T-cell (primary cell): ENCODE measurements at regions not wholly inside any gene's neighbourhood (a gene's known extent, or its start where the extent isn't known, plus 50 kb on each side); places are given as distances from the start of the nearest gene placed in this dataset.

ENCODE experiments used
- ATAC-seq, 4 experiments: fragments of 200-7000 bp in 3 of 4; fragments of 150-1000 bp in 1 of 4; cut with Tn5 transposase; replicated peaks in 1 of 4; 1 replicate in 3 of 4; 2 replicates in 1 of 4; pipeline ENCODE4 v1.10.0; 2021; ENCODE audit warnings: moderate library complexity in 3 of 4, mild to moderate bottlenecking in 2 of 4, moderate number of reproducible peaks in 1 of 4
- CTCF ChIA-PET, 2 donors: fragments of 300-600 bp; sonication (Branson Sonifier 250); formaldehyde crosslinking; loops; one replicate each; lab custom pipeline; 2022; ENCODE audit warnings: antibody characterized with exemption in 2 of 2; lab: Charles Lee
- POLR2A ChIA-PET, 2 donors: fragments of 300-600 bp; sonication (Branson Sonifier 250); formaldehyde crosslinking; loops; one replicate each; lab custom pipeline; 2022; ENCODE audit warnings: antibody characterized with exemption in 2 of 2; lab: Charles Lee
- DNase-seq, 35 experiments: peaks; one replicate each; pipeline versions ENCODE4 v3.0.0 to v3.0.0-alpha.2; 2013 to 2023
- H3K27ac ChIP-seq: one replicate; pipeline ENCODE4 v1.5.1; 2013; ENCODE audit warnings: low read length
- H3K27me3 ChIP-seq, 2 experiments: replicated peaks in 1 of 2; 1 replicate in 1 of 2; 2 replicates in 1 of 2; pipeline versions ENCODE4 v1.6.1 to v1.7.0; 2013; ENCODE audit warnings: low read length in 1 of 2, mixed read lengths in 1 of 2; ENCODE audit not compliant: control insufficient read depth in 2 of 2, insufficient read depth in 2 of 2; ENCODE audit errors: extremely low read depth in 1 of 2
- H3K36me3 ChIP-seq, 2 donors: 1 replicate in 1 of 2; 2 replicates in 1 of 2; pipeline versions ENCODE4 v1.6.1 to v1.7.0; 2013; ENCODE audit warnings: low read length in 1 of 2; ENCODE audit not compliant: control insufficient read depth in 2 of 2, insufficient read depth in 1 of 2; ENCODE audit errors: extremely low read depth in 1 of 2
- H3K4me1 ChIP-seq, 2 experiments: 1 replicate in 1 of 2; 2 replicates in 1 of 2; pipeline versions ENCODE4 v1.6.1 to v1.7.0; 2013; ENCODE audit warnings: low read length in 2 of 2, mixed read lengths in 1 of 2; ENCODE audit not compliant: insufficient read depth in 2 of 2, control insufficient read depth in 1 of 2; ENCODE audit errors: extremely low read depth in 1 of 2
- H3K4me3 ChIP-seq, 2 donors: 1 replicate in 1 of 2; 2 replicates in 1 of 2; pipeline versions ENCODE4 v1.5.1 to v1.7.0; 2013; ENCODE audit warnings: mild to moderate bottlenecking in 2 of 2, low read length in 1 of 2, moderate library complexity in 1 of 2; ENCODE audit not compliant: control insufficient read depth in 1 of 2; ENCODE audit errors: extremely low read depth in 1 of 2
- H3K9me3 ChIP-seq: 2 replicates; pipeline ENCODE4 v1.7.0; 2013
- H3K27ac Mint-ChIP-seq, 2 donors: one replicate each; pipeline ENCODE4 v1.8.0; 2020 to 2021; ENCODE audit warnings: mild to moderate bottlenecking in 2 of 2, mixed read lengths in 2 of 2
- H3K27me3 Mint-ChIP-seq, 2 donors: one replicate each; pipeline ENCODE4 v1.8.0; 2021 to 2022; ENCODE audit warnings: mixed read lengths in 2 of 2
- H3K36me3 Mint-ChIP-seq: one replicate; pipeline ENCODE4 v1.8.0; 2021; ENCODE audit warnings: mixed read lengths
- H3K4me1 Mint-ChIP-seq, 3 donors: one replicate each; pipeline ENCODE4 v1.8.0; 2020 to 2022; ENCODE audit warnings: mixed read lengths in 3 of 3, mild to moderate bottlenecking in 1 of 3
- H3K4me3 Mint-ChIP-seq, 3 donors: one replicate each; pipeline ENCODE4 v1.8.0; 2020 to 2022; ENCODE audit warnings: mild to moderate bottlenecking in 3 of 3, mixed read lengths in 3 of 3, moderate library complexity in 3 of 3
- H3K9me3 Mint-ChIP-seq, 3 donors: one replicate each; pipeline ENCODE4 v1.8.0; 2020 to 2022; ENCODE audit warnings: mixed read lengths in 3 of 3
- WGBS: methylation state at CpG from one replicate; pipeline ENCODE4 v1.1.5; 2013; ENCODE audit warnings: missing lambda C conversion rate; ENCODE audit not compliant: insufficient coverage; 5-methylcytosine and 5-hydroxymethylcytosine counted together

- Histone ChIP-seq H3K4me3 (no peak overlapping the region), H3K36me3 (no peaks in the 10 kb centered on the region), H3K27me3 (no peaks in the 10 kb centered on the region), H3K27ac (no peak overlapping the region), H3K9me3 (no peaks in the 10 kb centered on the region), H3K4me1 (no peaks in the 10 kb centered on the region)
- POLR2A ChIA-PET = no interaction called here
- DNase-seq (no peak), ATAC-seq (no peak)
- Mint-ChIP-seq H3K27ac (no peak overlapping the region), H3K4me1 (no peaks in the 10 kb centered on the region), H3K27me3 (peaks cover 4 to 6% of the 10 kb centered on the region in 2 donors), H3K9me3 (no peaks in the 10 kb centered on the region), H3K4me3 (no peak overlapping the region), H3K36me3 (no peaks in the 10 kb centered on the region)
- 44% methylated on average over 4 of the region's 4 CpGs for WGBS
- CTCF ChIA-PET = interaction anchor here (0.6 to 0.9 kb wide), 4 partner anchors 15 to 616 kb away, joined by 3 to 11 read pairs (median 5); no protein-coding TSS in a partner anchor
Observed at GRCh38 chr9:71250581-71250980, 129.2 kb upstream of the TRPM3 start.

- Mint-ChIP-seq H3K36me3 (no peaks in the 10 kb centered on the region), H3K27ac (no peak overlapping the region), H3K4me1 (no peaks in the 10 kb centered on the region), H3K9me3 (peaks cover 0 to 1% (median 0%) of the 10 kb centered on the region in 3 donors), H3K4me3 (no peak overlapping the region), H3K27me3 (peaks cover 5 to 7% of the 10 kb centered on the region in 2 donors)
- Histone ChIP-seq H3K4me1 (no peaks in the 10 kb centered on the region), H3K4me3 (no peak overlapping the region), H3K36me3 (no peaks in the 10 kb centered on the region), H3K27me3 (no peaks in the 10 kb centered on the region), H3K9me3 (no peaks in the 10 kb centered on the region), H3K27ac (no peak overlapping the region)
- ChIA-PET POLR2A (no interaction called here), CTCF (interaction anchor here (0.7 to 2.9 kb wide), 6 partner anchors 14 to 615 kb away, joined by 3 to 16 read pairs (median 3); no protein-coding TSS in a partner anchor)
- DNase-seq = peak in 1 of 35 experiments; percentile 10
- ATAC-seq = no peak
- 7% methylated on average over 2 of the region's 5 CpGs for WGBS
Observed at GRCh38 chr9:71249729-71250317, 128.4 kb upstream of the TRPM3 start.

- Histone ChIP-seq H3K4me3 (no peak overlapping the region), H3K4me1 (no peaks in the 10 kb centered on the region), H3K27ac (no peak overlapping the region), H3K27me3 (peaks cover 0 to 3% of the 10 kb centered on the region in 2 experiments), H3K9me3 (no peaks in the 10 kb centered on the region), H3K36me3 (no peaks in the 10 kb centered on the region)
- ATAC-seq (no peak), DNase-seq (no peak)
- ChIA-PET CTCF (interaction anchor here in 1 of 2 donors (0.7 kb wide), 1 partner anchor 713 kb away, joined by 4 read pairs; no protein-coding TSS in a partner anchor), POLR2A (no interaction called here)
- H3K27me3 Mint-ChIP-seq = peaks cover 3 to 8% of the 10 kb centered on the region in 2 donors
- no peak overlapping the region for H3K4me3 Mint-ChIP-seq
- no peak overlapping the region for H3K27ac Mint-ChIP-seq
- no peaks in the 10 kb centered on the region for H3K4me1 Mint-ChIP-seq
- peaks cover 0 to 4% (median 0%) of the 10 kb centered on the region in 3 donors for H3K9me3 Mint-ChIP-seq
- H3K36me3 Mint-ChIP-seq = no peaks in the 10 kb centered on the region
Observed at GRCh38 chr9:71245651-71246050, 124.2 kb upstream of the TRPM3 start.

GRCh38 chr9:71243951-71244350 is 122.5 kb upstream of the TRPM3 start:
- H3K4me1 ChIP-seq = no peaks in the 10 kb centered on the region
- no peak for DNase-seq
- H3K27ac ChIP-seq = no peak overlapping the region
- POLR2A ChIA-PET = no interaction called here
- H3K36me3 ChIP-seq = no peaks in the 10 kb centered on the region
- no peaks in the 10 kb centered on the region for H3K4me1 Mint-ChIP-seq
- H3K9me3 ChIP-seq = no peaks in the 10 kb centered on the region
- peaks cover 0 to 4% (median 0%) of the 10 kb centered on the region in 3 donors for H3K9me3 Mint-ChIP-seq
- no peak overlapping the region for H3K4me3 Mint-ChIP-seq
- 70% methylated on average over 2 of the region's 5 CpGs for WGBS
- CTCF ChIA-PET = no interaction called here
- no peaks in the 10 kb centered on the region for H3K36me3 Mint-ChIP-seq
- H3K27me3 Mint-ChIP-seq = peaks cover 3 to 5% of the 10 kb centered on the region in 2 donors
- H3K27ac Mint-ChIP-seq = no peak overlapping the region
- no peak for ATAC-seq
- H3K4me3 ChIP-seq = no peak overlapping the region
- H3K27me3 ChIP-seq = peaks cover 0 to 3% of the 10 kb centered on the region in 2 experiments

- CTCF ChIA-PET = no interaction called here
- no peak overlapping the region for H3K4me3 ChIP-seq
- 93% methylated on average over 2 of the region's 6 CpGs for WGBS
Observed at GRCh38 chr9:71242081-71242480, 120.7 kb upstream of the TRPM3 start.

GRCh38 chr9:71237051-71237450 is 115.6 kb upstream of the TRPM3 start:
- Mint-ChIP-seq H3K4me1 (no peaks in the 10 kb centered on the region), H3K27me3 (no peaks in the 10 kb centered on the region)
- POLR2A ChIA-PET = interaction anchor here in 1 of 2 donors (0.7 kb wide), 1 partner anchor 1357 kb away, joined by 3 read pairs; no protein-coding TSS in a partner anchor

More at GRCh38 chr9:71242081-71242480, 120.7 kb upstream of the TRPM3 start:
- Mint-ChIP-seq H3K36me3 (no peaks in the 10 kb centered on the region), H3K4me3 (no peak overlapping the region), H3K27me3 (peaks cover 3 to 5% of the 10 kb centered on the region in 2 donors), H3K27ac (no peak overlapping the region), H3K4me1 (no peaks in the 10 kb centered on the region), H3K9me3 (peaks cover 0 to 4% (median 0%) of the 10 kb centered on the region in 3 donors)
- H3K4me1 ChIP-seq = no peaks in the 10 kb centered on the region
- ATAC-seq (no peak), DNase-seq (no peak)
- H3K36me3 ChIP-seq = no peaks in the 10 kb centered on the region
- H3K27ac ChIP-seq = no peak overlapping the region
- peaks cover 0 to 3% of the 10 kb centered on the region in 2 experiments for H3K27me3 ChIP-seq
- POLR2A ChIA-PET = no interaction called here
- H3K9me3 ChIP-seq = no peaks in the 10 kb centered on the region

More at GRCh38 chr9:71237051-71237450, 115.6 kb upstream of the TRPM3 start:
- Mint-ChIP-seq H3K9me3 (no peaks in the 10 kb centered on the region), H3K27ac (no peak overlapping the region), H3K4me3 (no peak overlapping the region), H3K36me3 (no peaks in the 10 kb centered on the region)
- Histone ChIP-seq H3K27ac (no peak overlapping the region), H3K36me3 (no peaks in the 10 kb centered on the region), H3K27me3 (no peaks in the 10 kb centered on the region), H3K4me3 (no peak overlapping the region), H3K9me3 (no peaks in the 10 kb centered on the region), H3K4me1 (no peaks in the 10 kb centered on the region)
- ATAC-seq (no peak), DNase-seq (no peak)
- CTCF ChIA-PET = no interaction called here
